GM12891 (cell line): ENCODE measurements at regions not wholly inside any gene's neighbourhood (a gene's known extent, or its start where the extent isn't known, plus 50 kb on each side); places are given as distances from the start of the nearest gene placed in this dataset.

Source experiments
- PAX5 ChIP-seq: IDR thresholded peaks from 2 replicates; pipeline ENCODE4 v1.6.1; 2011; ENCODE audit warnings: low read length, moderate library complexity, mild to moderate bottlenecking; ENCODE audit not compliant: insufficient read depth, severe bottlenecking
- POLR2A ChIP-seq: IDR thresholded peaks from 2 replicates; pipeline ENCODE4 v1.6.1; 2011; ENCODE audit warnings: low read depth, low read length, control low read depth
- POLR2AphosphoS5 ChIP-seq: IDR thresholded peaks from 2 replicates; pipeline ENCODE4 v1.6.1; 2011; ENCODE audit warnings: low read depth, low read length, control low read depth
- POU2F2 ChIP-seq: IDR thresholded peaks from 2 replicates; pipeline ENCODE4 v1.6.1; 2011; ENCODE audit warnings: low read depth, mild to moderate bottlenecking, control low read depth, low read length, moderate library complexity
- SPI1 ChIP-seq: IDR thresholded peaks from 2 replicates; pipeline ENCODE4 v1.6.1; 2011; ENCODE audit warnings: low read depth, low read length, control low read depth
- TAF1 ChIP-seq: IDR thresholded peaks from 2 replicates; pipeline ENCODE4 v1.6.1; 2011; ENCODE audit warnings: low read depth, low read length, control low read depth

GRCh38 chr7:84245835-84246234 lies 51.2 kb upstream of the SEMA3A start:
- TF ChIP-seq POLR2AphosphoS5 = no peak
- no peak for TF ChIP-seq POU2F2
- TF ChIP-seq POLR2A = no peak
- no peak for TF ChIP-seq TAF1
- no peak for TF ChIP-seq SPI1
- TF ChIP-seq PAX5 = no peak
